K562 (cell line): ENCODE measurements at regions not wholly inside any gene's neighbourhood (a gene's known extent, or its start where the extent isn't known, plus 50 kb on each side); places are given as distances from the start of the nearest gene placed in this dataset.

ENCODE experiments used
- EP300 ChIP-seq: IDR thresholded peaks from 2 replicates; pipeline ENCODE4 v1.6.1; 2012; ENCODE audit warnings: low read length, improper control_type of control experiment
- HNRNPUL1 ChIP-seq: fragments of 200-400 bp; formaldehyde crosslinking; IDR thresholded peaks from 2 replicates; pipeline ENCODE4 v1.6.1; 2017; ENCODE audit warnings: low read length
- NCOA1 ChIP-seq: fragments of 450-650 bp; IDR thresholded peaks from 2 replicates; pipeline ENCODE4 v1.6.1; 2016; ENCODE audit warnings: low read depth
- ZC3H11A ChIP-seq: IDR thresholded peaks from 2 replicates; pipeline ENCODE4 v1.6.1; 2012; ENCODE audit warnings: low read depth, low read length, improper control_type of control experiment
- ZMIZ1 ChIP-seq, 2 experiments: fragments of 150-350 bp in 1 of 2; IDR thresholded peaks; 2 replicates each; pipeline ENCODE4 v1.6.1; 2012 to 2016; ENCODE audit warnings: low read depth in 2 of 2, low read length in 2 of 2, mild to moderate bottlenecking in 1 of 2, moderate library complexity in 1 of 2
- TF ChIP-seq, protein P1 (sequence below): sonication (generic); formaldehyde crosslinking; IDR thresholded peaks from 2 replicates; pipeline ENCODE4 v1.8.0; 2023; ENCODE audit warnings: mild to moderate bottlenecking, missing genetic modification reagents
- TF ChIP-seq, protein P2 (sequence below): sonication (generic); formaldehyde crosslinking; IDR thresholded peaks from 2 replicates; pipeline ENCODE4 v1.8.0; 2022; ENCODE audit warnings: missing genetic modification reagents, mild to moderate bottlenecking, moderate library complexity, borderline replicate concordance

DNA sequence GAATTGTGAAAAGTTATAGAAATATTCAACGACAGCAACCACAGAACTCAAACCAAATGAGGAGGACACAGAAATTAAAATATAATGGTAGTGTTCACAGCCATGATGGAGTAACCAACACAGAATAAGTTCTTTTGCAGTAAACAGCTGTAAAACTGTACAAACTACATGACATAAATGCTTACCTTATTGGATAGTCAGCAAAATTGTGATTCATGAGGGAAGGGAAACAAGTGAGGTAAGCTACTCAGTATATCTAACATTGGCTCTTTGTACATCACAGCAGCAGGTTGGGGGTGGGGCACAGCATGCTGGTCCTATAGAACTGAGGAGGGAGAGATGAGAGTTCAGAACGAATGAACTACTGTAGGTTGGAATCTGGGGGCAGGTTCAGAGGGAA lies 86.4 kb downstream of the CDC14C start:
- TF ChIP-seq, protein P1, sequence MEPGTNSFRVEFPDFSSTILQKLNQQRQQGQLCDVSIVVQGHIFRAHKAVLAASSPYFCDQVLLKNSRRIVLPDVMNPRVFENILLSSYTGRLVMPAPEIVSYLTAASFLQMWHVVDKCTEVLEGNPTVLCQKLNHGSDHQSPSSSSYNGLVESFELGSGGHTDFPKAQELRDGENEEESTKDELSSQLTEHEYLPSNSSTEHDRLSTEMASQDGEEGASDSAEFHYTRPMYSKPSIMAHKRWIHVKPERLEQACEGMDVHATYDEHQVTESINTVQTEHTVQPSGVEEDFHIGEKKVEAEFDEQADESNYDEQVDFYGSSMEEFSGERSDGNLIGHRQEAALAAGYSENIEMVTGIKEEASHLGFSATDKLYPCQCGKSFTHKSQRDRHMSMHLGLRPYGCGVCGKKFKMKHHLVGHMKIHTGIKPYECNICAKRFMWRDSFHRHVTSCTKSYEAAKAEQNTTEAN (CRISPR knock-in tag) = no peak
- TF ChIP-seq, protein P2, sequence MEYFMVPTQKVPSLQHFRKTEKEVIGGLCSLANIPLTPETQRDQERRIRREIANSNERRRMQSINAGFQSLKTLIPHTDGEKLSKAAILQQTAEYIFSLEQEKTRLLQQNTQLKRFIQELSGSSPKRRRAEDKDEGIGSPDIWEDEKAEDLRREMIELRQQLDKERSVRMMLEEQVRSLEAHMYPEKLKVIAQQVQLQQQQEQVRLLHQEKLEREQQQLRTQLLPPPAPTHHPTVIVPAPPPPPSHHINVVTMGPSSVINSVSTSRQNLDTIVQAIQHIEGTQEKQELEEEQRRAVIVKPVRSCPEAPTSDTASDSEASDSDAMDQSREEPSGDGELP (CRISPR knock-in tag) = no peak
- TF ChIP-seq ZMIZ1 (IDR thresholded peaks at IDR 0.05; ENCODE audit: low read depth in 2 of 2, low read length in 2 of 2) (no peak), EP300 (no peak), HNRNPUL1 (no peak), ZC3H11A (no peak), NCOA1 (no peak)
